Keratinocyte (primary cell): ENCODE measurements at regions not wholly inside any gene's neighbourhood (a gene's known extent, or its start where the extent isn't known, plus 50 kb on each side); places are given as distances from the start of the nearest gene placed in this dataset.

ENCODE experiments used
- EZH2 ChIP-seq: IDR thresholded peaks from one replicate; pipeline ENCODE4 v1.6.1; 2012; ENCODE audit warnings: inconsistent platforms, mild to moderate bottlenecking, low read length, moderate library complexity
- TF ChIP-seq, protein P1 (sequence below), 3 experiments: IDR thresholded peaks in 1 of 3; conservative IDR thresholded peaks in 1 of 3; optimal IDR thresholded peaks in 1 of 3; 2 replicates in 2 of 3; 3 replicates in 1 of 3; pipeline versions ENCODE3 to v1.5.1; 2011; ENCODE audit warnings: low read length in 3 of 3, mild to moderate bottlenecking in 3 of 3, moderate library complexity in 2 of 3, control low read depth in 1 of 3, inconsistent platforms in 1 of 3; ENCODE audit not compliant: insufficient read depth in 2 of 3; ENCODE audit errors: extremely low read depth in 1 of 3

DNA sequence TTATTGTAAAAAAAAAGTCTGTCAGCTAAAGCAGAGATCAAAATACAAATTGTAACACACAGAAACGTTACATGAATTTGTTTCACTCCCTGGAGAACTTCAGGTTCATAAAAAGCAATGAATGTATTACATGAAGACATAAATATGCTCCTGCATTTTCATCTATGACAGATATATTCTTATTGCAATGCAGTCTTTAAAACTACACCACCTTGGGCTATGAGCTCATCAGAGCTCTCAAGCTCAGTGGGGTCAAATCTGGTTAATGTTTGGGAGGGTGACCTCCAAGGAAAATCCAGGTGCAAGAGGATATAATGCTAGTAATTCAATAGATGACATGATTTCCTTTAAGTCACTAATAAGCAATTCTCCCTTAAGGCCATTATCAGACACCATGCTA lies 606.8 kb downstream of the EPHA3 start:
- TF ChIP-seq, protein P1, sequence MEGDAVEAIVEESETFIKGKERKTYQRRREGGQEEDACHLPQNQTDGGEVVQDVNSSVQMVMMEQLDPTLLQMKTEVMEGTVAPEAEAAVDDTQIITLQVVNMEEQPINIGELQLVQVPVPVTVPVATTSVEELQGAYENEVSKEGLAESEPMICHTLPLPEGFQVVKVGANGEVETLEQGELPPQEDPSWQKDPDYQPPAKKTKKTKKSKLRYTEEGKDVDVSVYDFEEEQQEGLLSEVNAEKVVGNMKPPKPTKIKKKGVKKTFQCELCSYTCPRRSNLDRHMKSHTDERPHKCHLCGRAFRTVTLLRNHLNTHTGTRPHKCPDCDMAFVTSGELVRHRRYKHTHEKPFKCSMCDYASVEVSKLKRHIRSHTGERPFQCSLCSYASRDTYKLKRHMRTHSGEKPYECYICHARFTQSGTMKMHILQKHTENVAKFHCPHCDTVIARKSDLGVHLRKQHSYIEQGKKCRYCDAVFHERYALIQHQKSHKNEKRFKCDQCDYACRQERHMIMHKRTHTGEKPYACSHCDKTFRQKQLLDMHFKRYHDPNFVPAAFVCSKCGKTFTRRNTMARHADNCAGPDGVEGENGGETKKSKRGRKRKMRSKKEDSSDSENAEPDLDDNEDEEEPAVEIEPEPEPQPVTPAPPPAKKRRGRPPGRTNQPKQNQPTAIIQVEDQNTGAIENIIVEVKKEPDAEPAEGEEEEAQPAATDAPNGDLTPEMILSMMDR (optimal IDR thresholded peaks at IDR 0.05 in 1 of 3, IDR thresholded peaks at IDR 0.05 in 1 of 3, conservative IDR thresholded peaks at IDR 0.05 in 1 of 3; ENCODE audit: extremely low read depth in 1 of 3, insufficient read depth in 2 of 3, low read length in 3 of 3): no peak
- TF ChIP-seq EZH2: no peak
